Adipocyte (in vitro differentiated cells): ENCODE measurements at regions not wholly inside any gene's neighbourhood (a gene's known extent, or its start where the extent isn't known, plus 50 kb on each side); places are given as distances from the start of the nearest gene placed in this dataset.

ENCODE experiments used
- DNase-seq: peaks from one replicate; pipeline ENCODE4 v3.0.0-alpha.2; 2015; ENCODE audit warnings: low read depth
- H3K27me3 ChIP-seq: replicated peaks from 2 replicates; pipeline ENCODE4 v1.7.0; 2013; ENCODE audit warnings: mild to moderate bottlenecking, low read length, moderate library complexity; ENCODE audit not compliant: control insufficient read depth, insufficient read depth
- H3K36me3 ChIP-seq: 2 replicates; pipeline ENCODE4 v1.7.0; 2013; ENCODE audit warnings: low read length, mild to moderate bottlenecking, moderate library complexity; ENCODE audit not compliant: control insufficient read depth, insufficient read depth, severe bottlenecking
- H3K4me1 ChIP-seq: 2 replicates; pipeline ENCODE4 v1.7.0; 2013; ENCODE audit warnings: mild to moderate bottlenecking, low read length, moderate library complexity; ENCODE audit not compliant: control insufficient read depth, insufficient read depth
- H3K4me3 ChIP-seq: 2 replicates; pipeline ENCODE4 v1.7.0; 2013; ENCODE audit warnings: mild to moderate bottlenecking, low read length, moderate library complexity
- H3K9ac ChIP-seq: 2 replicates; pipeline ENCODE4 v1.7.0; 2013; ENCODE audit warnings: mild to moderate bottlenecking, low read length, moderate library complexity
- H3K9me3 ChIP-seq: 2 replicates; pipeline ENCODE4 v1.7.0; 2013; ENCODE audit warnings: mild to moderate bottlenecking, low read length, moderate library complexity; ENCODE audit not compliant: control insufficient read depth

GRCh38 chr2:70036290-70036689 lies 51.0 kb upstream of the PCBP1 start:
- Histone ChIP-seq H3K4me3 (no peak overlapping the region), H3K4me1 (peaks cover 12% of the 10 kb centered on the region), H3K36me3 (no peaks in the 10 kb centered on the region), H3K27me3 (no peaks in the 10 kb centered on the region), H3K9ac (no peak overlapping the region), H3K9me3 (no peaks in the 10 kb centered on the region)
- DNase-seq, result no peak

GRCh38 chr2:70035344-70035844 lies 51.9 kb upstream of the PCBP1 start:
- H3K9me3 ChIP-seq, result no peaks in the 10 kb centered on the region
- H3K27me3 ChIP-seq, result no peaks in the 10 kb centered on the region
- H3K4me1 ChIP-seq, result peaks cover 17% of the 10 kb centered on the region
- no peaks in the 10 kb centered on the region for H3K36me3 ChIP-seq
- no peak overlapping the region for H3K4me3 ChIP-seq
- DNase-seq, result peak; percentile 25
- no peak overlapping the region for H3K9ac ChIP-seq

- H3K9me3 ChIP-seq, result no peaks in the 10 kb centered on the region
- no peaks in the 10 kb centered on the region for H3K27me3 ChIP-seq
- peaks cover 30% of the 10 kb centered on the region for H3K4me1 ChIP-seq
- no peak overlapping the region for H3K9ac ChIP-seq
- H3K4me3 ChIP-seq, result no peak overlapping the region
- no peak for DNase-seq
- H3K36me3 ChIP-seq, result peaks cover under 1% of the 10 kb centered on the region
These were observed 56.4 kb upstream of the PCBP1 start for GRCh38 chr2:70030724-70031420.

- Histone ChIP-seq H3K27me3 (no peaks in the 10 kb centered on the region), H3K9me3 (no peaks in the 10 kb centered on the region), H3K4me3 (peak overlapping the region; percentile 63), H3K9ac (peak overlapping the region; percentile 57), H3K36me3 (peaks cover 4% of the 10 kb centered on the region), H3K4me1 (peaks cover 23% of the 10 kb centered on the region)
- peak; percentile 31 for DNase-seq
These were observed 57.4 kb upstream of the PCBP1 start for GRCh38 chr2:70029814-70030409.

- Histone ChIP-seq H3K4me1 (peaks cover 2% of the 10 kb centered on the region), H3K9me3 (no peaks in the 10 kb centered on the region), H3K36me3 (peaks cover 9% of the 10 kb centered on the region), H3K4me3 (no peak overlapping the region), H3K27me3 (no peaks in the 10 kb centered on the region), H3K9ac (no peak overlapping the region)
- DNase-seq, result no peak
These were observed 62.9 kb upstream of the ASPRV1 start for GRCh38 chr2:70024284-70024683.

GRCh38 chr2:70019096-70019495 lies 57.7 kb upstream of the ASPRV1 start:
- H3K9ac ChIP-seq, result no peak overlapping the region
- DNase-seq, result no peak
- no peaks in the 10 kb centered on the region for H3K4me1 ChIP-seq
- H3K36me3 ChIP-seq, result peaks cover 12% of the 10 kb centered on the region
- H3K27me3 ChIP-seq, result no peaks in the 10 kb centered on the region
- H3K9me3 ChIP-seq, result peaks cover 11% of the 10 kb centered on the region
- no peak overlapping the region for H3K4me3 ChIP-seq

- Histone ChIP-seq H3K36me3 (peaks cover 12% of the 10 kb centered on the region), H3K4me1 (no peaks in the 10 kb centered on the region), H3K9me3 (peaks cover 11% of the 10 kb centered on the region), H3K4me3 (no peak overlapping the region), H3K27me3 (no peaks in the 10 kb centered on the region), H3K9ac (no peak overlapping the region)
- DNase-seq, result no peak
These were observed 56.5 kb upstream of the ASPRV1 start for GRCh38 chr2:70017962-70018361.

- DNase-seq, result no peak
- H3K36me3 ChIP-seq, result peaks cover 8% of the 10 kb centered on the region
These were observed 53.5 kb upstream of the ASPRV1 start for GRCh38 chr2:70014959-70015358.

GRCh38 chr2:70012887-70013286 lies 51.5 kb upstream of the ASPRV1 start:
- H3K27me3 ChIP-seq, result no peaks in the 10 kb centered on the region
- H3K9ac ChIP-seq, result no peak overlapping the region
- no peak for DNase-seq
- H3K4me1 ChIP-seq, result no peaks in the 10 kb centered on the region
- peaks cover 7% of the 10 kb centered on the region for H3K36me3 ChIP-seq
- no peak overlapping the region for H3K4me3 ChIP-seq
- peaks cover 4% of the 10 kb centered on the region for H3K9me3 ChIP-seq

More at GRCh38 chr2:70014959-70015358, 53.5 kb upstream of the ASPRV1 start:
- Histone ChIP-seq H3K9me3 (peaks cover 11% of the 10 kb centered on the region), H3K4me3 (no peak overlapping the region), H3K27me3 (no peaks in the 10 kb centered on the region), H3K9ac (no peak overlapping the region), H3K4me1 (no peaks in the 10 kb centered on the region)

GRCh38 chr2:70011786-70012185 lies 50.4 kb upstream of the ASPRV1 start:
- Histone ChIP-seq H3K27me3 (no peaks in the 10 kb centered on the region), H3K36me3 (no peaks in the 10 kb centered on the region), H3K4me1 (no peaks in the 10 kb centered on the region), H3K9me3 (peaks cover 4% of the 10 kb centered on the region), H3K4me3 (no peak overlapping the region), H3K9ac (no peak overlapping the region)
- DNase-seq, result no peak

- DNase-seq, result no peak
- H3K27me3 ChIP-seq, result no peaks in the 10 kb centered on the region
- no peaks in the 10 kb centered on the region for H3K9me3 ChIP-seq
- no peaks in the 10 kb centered on the region for H3K36me3 ChIP-seq
- no peak overlapping the region for H3K4me3 ChIP-seq
- H3K4me1 ChIP-seq, result no peaks in the 10 kb centered on the region
- no peak overlapping the region for H3K9ac ChIP-seq
These were observed 49.9 kb upstream of the ASPRV1 start for GRCh38 chr2:70011335-70011734.
